ENCODE measurements at regions not wholly inside any gene's neighbourhood (a gene's known extent, or its start where the extent isn't known, plus 50 kb on each side); places are given as distances from the start of the nearest gene placed in this dataset.

DNA sequence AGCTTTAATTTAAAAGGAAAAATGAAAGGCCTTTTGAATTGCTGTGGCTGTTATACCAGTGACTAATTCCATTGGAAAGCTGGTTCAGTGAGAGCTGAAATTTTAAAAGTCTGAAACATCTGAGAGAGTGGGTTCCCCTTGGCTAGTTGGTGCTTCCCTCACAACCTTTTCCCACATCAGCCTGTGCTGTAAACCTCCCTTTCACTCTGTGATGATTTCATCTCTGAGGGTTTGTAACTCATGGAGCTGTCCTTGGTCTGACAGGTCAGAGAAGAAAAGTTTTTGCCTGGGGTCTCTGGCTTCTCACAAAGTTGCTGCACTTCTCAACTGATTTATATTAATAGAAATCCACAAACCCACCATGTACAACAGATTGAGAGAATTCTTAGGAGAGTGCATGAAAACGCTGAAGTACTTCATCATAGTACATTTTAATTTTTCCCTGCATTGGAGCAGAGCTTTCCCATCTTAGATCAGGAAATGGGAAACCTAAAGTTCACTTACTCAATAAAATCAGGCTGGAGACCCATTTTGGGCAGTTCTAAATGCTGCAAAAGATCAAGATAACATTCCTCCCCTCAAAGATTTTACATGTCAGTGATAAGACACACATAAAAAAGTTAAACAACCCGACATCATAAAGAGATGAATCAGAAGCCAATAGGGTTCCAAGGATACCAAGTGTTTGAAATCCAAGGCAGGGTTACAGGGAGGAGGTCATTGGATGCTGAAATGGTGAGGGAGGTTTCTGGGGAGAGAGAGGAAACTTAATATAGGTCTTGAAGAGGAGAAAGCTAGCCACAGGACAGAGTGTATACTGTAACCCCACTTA lies 157.0 kb upstream of the MKLN1 start:
- Histone ChIP-seq H3K4me3 (ENCODE audit: low read length) (no peak overlapping the region), H3K9me3 (ENCODE audit: insufficient read depth, low read depth, low read length) (no peaks in the 10 kb centered on the region), H3K36me3 (ENCODE audit: insufficient read depth, low read length) (no peaks in the 10 kb centered on the region), H3K4me1 (ENCODE audit: insufficient read depth, low read length) (no peaks in the 10 kb centered on the region), H3K27ac (ENCODE audit: low read depth, low read length) (no peak overlapping the region), H3K27me3 (ENCODE audit: insufficient read depth, low read length) (no peaks in the 10 kb centered on the region), H3K9ac (ENCODE audit: low read depth, low read length) (no peak overlapping the region)
- 90% methylated on average over 2 of the region's 2 CpGs for WGBS

DNA sequence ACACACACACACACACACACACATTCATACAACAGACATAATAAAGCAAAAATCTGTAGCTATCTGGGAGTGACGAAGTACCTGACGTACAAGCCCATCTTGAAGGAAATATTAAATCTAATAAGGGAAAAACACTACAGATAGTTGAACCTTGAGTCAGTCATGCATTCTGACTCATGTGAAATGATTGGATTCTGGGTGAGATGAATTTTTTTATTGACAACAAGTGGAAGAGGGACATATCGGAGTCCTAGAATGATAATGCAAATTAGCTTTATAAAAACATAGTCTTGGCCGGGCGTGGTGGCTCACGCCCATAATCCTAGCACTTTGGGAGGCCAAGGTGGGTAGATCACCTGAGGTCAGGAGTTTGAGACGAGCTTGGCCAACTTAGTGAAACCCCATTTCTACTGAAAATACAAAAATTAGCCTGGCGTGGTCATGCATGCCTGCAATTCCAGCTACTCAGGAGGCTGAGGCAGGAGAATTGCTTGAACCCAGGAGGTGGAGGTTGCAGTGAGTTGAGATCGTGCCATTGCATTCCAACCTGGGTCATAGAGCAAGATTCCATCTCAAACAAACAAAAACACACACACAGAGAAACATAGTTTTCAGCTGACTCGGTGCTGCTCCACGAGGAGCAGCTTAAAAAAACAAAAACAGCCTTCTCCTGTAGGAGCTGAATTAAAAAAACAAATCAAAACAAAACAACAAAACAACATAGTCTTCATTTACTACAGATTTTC lies 154.4 kb upstream of the MKLN1 start:
- Histone ChIP-seq H3K27ac (ENCODE audit: low read depth, low read length) (no peak overlapping the region), H3K27me3 (ENCODE audit: insufficient read depth, low read length) (no peaks in the 10 kb centered on the region), H3K9ac (ENCODE audit: low read depth, low read length) (no peak overlapping the region), H3K36me3 (ENCODE audit: insufficient read depth, low read length) (no peaks in the 10 kb centered on the region), H3K9me3 (ENCODE audit: insufficient read depth, low read depth, low read length) (no peaks in the 10 kb centered on the region), H3K4me3 (ENCODE audit: low read length) (no peak overlapping the region), H3K4me1 (ENCODE audit: insufficient read depth, low read length) (no peaks in the 10 kb centered on the region)
- WGBS, result 90% methylated on average over 11 of the region's 11 CpGs

DNA sequence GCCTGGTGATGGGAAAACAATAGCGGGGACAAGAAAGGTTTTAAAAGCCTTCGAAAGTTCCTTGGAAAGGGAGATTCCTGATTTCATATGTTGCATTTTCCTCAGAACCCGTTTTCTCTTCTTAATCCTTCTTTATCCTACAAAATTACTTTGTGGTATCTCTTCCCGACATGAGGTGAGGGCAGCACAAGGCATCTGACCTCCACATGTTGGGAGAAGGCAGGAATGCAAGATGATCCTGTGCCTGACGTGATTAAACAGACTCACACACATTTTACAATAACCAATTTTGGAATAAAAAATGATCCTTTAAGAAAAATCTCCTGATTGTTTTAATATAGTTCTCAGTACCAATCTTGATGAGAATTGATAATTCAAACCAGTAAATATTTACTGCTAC lies 153.3 kb upstream of the MKLN1 start:
- 96% methylated on average over 4 of the region's 5 CpGs for WGBS
- no peak overlapping the region for H3K4me3 ChIP-seq (ENCODE audit: low read length)
- H3K9me3 ChIP-seq (ENCODE audit: insufficient read depth, low read depth, low read length), result no peaks in the 10 kb centered on the region
- H3K36me3 ChIP-seq (ENCODE audit: insufficient read depth, low read length), result no peaks in the 10 kb centered on the region
- H3K27ac ChIP-seq (ENCODE audit: low read depth, low read length), result no peak overlapping the region
- no peak overlapping the region for H3K9ac ChIP-seq (ENCODE audit: low read depth, low read length)
- no peaks in the 10 kb centered on the region for H3K4me1 ChIP-seq (ENCODE audit: insufficient read depth, low read length)
- H3K27me3 ChIP-seq (ENCODE audit: insufficient read depth, low read length), result no peaks in the 10 kb centered on the region

DNA sequence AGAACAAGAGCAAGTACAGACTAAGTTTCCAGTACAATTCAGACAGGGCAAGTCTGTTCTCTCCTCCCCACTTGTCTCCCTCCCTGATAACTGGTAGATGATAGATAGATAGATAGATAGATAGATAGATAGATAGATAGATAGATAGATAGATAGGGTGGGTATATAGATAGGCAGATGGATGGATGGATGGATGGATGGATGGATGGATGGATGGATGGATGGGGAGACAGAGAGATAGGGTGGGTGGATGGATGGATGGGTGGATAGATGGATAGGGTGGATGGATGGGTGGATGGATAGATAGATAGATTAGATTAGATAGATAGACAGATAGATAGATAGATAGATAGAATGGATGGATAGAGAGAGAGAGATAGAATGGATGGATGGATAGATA lies 152.8 kb upstream of the MKLN1 start:
- no peak overlapping the region for H3K9ac ChIP-seq (ENCODE audit: low read depth, low read length)
- no peak overlapping the region for H3K27ac ChIP-seq (ENCODE audit: low read depth, low read length)
- H3K9me3 ChIP-seq (ENCODE audit: insufficient read depth, low read depth, low read length), result no peaks in the 10 kb centered on the region
- no peaks in the 10 kb centered on the region for H3K27me3 ChIP-seq (ENCODE audit: insufficient read depth, low read length)
- H3K36me3 ChIP-seq (ENCODE audit: insufficient read depth, low read length), result no peaks in the 10 kb centered on the region
- H3K4me3 ChIP-seq (ENCODE audit: low read length), result no peak overlapping the region
- H3K4me1 ChIP-seq (ENCODE audit: insufficient read depth, low read length), result no peaks in the 10 kb centered on the region

DNA sequence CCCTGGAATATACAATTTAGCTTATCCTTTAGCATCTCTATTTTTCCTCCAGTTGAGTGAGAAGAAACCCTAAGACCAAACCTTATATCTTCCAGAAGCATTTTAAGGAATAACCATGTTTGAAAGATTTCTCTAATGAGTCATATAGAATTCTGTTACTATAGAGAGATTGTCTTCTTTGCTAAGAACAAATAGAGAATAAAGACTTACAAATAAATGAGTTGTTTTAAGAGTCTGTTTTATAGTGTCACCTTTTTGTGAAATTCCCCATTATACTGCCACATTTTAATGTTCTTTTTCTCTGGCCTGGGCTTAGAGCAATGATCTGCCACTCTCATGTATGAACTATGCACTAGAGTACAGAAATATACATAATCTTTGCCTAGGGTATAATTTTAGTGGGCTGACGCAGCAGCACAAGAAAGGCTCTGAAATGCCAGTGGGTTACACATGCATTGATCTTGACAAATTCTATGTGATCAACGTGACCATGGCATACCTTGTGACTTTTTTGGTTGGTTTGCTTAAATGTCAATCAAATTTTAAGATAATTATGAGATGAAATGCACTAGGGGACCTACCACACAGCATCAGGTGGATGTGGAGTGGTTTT lies 145.1 kb upstream of the MKLN1 start:
- H3K36me3 ChIP-seq (ENCODE audit: insufficient read depth, low read length), result no peaks in the 10 kb centered on the region
- no peaks in the 10 kb centered on the region for H3K27me3 ChIP-seq (ENCODE audit: insufficient read depth, low read length)
- H3K4me3 ChIP-seq (ENCODE audit: low read length), result no peak overlapping the region
- H3K4me1 ChIP-seq (ENCODE audit: insufficient read depth, low read length), result peaks cover 6% of the 10 kb centered on the region; the same call in 1 of the 2 replicates
- H3K9me3 ChIP-seq (ENCODE audit: insufficient read depth, low read depth, low read length), result no peaks in the 10 kb centered on the region
- H3K9ac ChIP-seq (ENCODE audit: low read depth, low read length), result no peak overlapping the region
- no peak overlapping the region for H3K27ac ChIP-seq (ENCODE audit: low read depth, low read length)
- 95% methylated on average over 2 of the region's 2 CpGs for WGBS

DNA sequence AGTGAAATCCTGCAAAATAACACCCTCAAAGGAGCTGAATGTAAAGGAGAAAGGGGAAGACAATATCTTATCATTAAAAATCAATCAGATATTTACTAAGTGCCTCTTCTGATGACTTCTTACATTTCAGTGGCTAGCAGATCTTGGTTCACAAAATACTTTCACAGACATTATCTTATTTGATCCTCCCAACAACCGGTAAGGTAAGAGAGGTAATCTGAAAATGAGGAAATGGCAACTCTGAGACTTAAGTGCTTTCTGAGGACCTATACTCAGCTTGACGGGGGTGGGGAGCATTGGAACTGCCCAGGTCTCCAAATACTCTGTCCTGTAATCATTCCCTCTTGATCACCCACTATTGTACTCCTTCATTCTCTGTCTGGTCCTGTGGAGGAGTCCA lies 144.6 kb upstream of the MKLN1 start:
- Histone ChIP-seq H3K4me3 (ENCODE audit: low read length) (no peak overlapping the region), H3K4me1 (ENCODE audit: insufficient read depth, low read length) (peaks cover 6% of the 10 kb centered on the region; the same call in 1 of the 2 replicates), H3K9me3 (ENCODE audit: insufficient read depth, low read depth, low read length) (no peaks in the 10 kb centered on the region; the same call in 1 of the 2 replicates), H3K27me3 (ENCODE audit: insufficient read depth, low read length) (no peaks in the 10 kb centered on the region), H3K27ac (ENCODE audit: low read depth, low read length) (no peak overlapping the region), H3K9ac (ENCODE audit: low read depth, low read length) (no peak overlapping the region), H3K36me3 (ENCODE audit: insufficient read depth, low read length) (no peaks in the 10 kb centered on the region)
- 91% methylated on average over 2 of the region's 2 CpGs for WGBS

DNA sequence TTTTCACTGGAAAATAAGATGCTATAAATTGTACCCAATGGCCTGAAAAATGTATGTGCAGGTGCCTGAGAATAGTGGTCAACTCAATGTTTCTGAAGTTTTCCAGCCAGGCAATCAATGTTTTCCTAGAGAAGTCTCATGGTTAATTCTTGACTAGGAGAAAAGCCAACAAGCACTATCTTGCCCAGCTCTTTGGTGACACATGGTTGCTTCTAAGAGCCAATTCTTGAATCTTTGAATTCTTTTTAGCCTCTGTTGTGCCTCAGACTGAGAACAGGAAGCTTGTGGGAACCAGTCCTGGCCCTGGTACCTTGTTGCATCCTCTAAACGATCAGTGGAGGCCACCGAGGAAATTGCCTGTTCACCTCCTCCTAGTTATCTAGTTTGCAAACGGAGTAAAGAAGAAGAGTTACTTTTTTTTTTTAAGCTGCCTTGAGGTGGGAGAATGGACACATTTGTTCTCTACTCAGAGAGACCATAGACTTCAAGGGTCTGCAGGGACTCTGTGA lies 144.0 kb upstream of the MKLN1 start:
- peaks cover 6% of the 10 kb centered on the region; the same call in 1 of the 2 replicates for H3K4me1 ChIP-seq (ENCODE audit: insufficient read depth, low read length)
- H3K36me3 ChIP-seq (ENCODE audit: insufficient read depth, low read length), result no peaks in the 10 kb centered on the region
- no peaks in the 10 kb centered on the region for H3K27me3 ChIP-seq (ENCODE audit: insufficient read depth, low read length)
- 81% methylated on average over 3 of the region's 3 CpGs for WGBS
- H3K9ac ChIP-seq (ENCODE audit: low read depth, low read length), result no peak overlapping the region
- no peak overlapping the region for H3K4me3 ChIP-seq (ENCODE audit: low read length)
- no peak overlapping the region for H3K27ac ChIP-seq (ENCODE audit: low read depth, low read length)
- no peaks in the 10 kb centered on the region; the same call in 1 of the 2 replicates for H3K9me3 ChIP-seq (ENCODE audit: insufficient read depth, low read depth, low read length)

DNA sequence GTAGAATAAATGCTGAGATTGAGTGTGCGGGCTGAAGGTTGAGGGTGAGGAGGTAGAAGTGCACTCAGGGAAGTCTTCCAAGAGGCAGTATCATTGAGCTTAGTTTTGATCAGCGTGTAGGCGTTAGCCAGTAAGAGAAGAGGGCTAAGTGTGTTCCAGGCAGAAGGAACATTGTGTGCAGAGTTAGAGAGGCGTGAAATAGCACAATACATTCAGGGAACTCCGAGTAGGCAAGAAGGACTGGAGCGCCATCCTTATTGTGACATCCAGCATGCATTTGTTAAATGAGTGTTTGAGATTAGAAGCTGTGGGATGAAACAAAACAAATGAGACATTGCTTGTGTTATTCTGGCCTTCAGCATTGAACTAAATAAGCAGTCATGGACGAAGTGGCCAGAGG lies 140.9 kb upstream of the MKLN1 start:
- WGBS, result 94% methylated on average over 7 of the region's 7 CpGs
- H3K27me3 ChIP-seq (ENCODE audit: insufficient read depth, low read length), result no peaks in the 10 kb centered on the region
- H3K4me1 ChIP-seq (ENCODE audit: insufficient read depth, low read length), result peaks cover 24% of the 10 kb centered on the region
- no peaks in the 10 kb centered on the region; the same call in 1 of the 2 replicates for H3K9me3 ChIP-seq (ENCODE audit: insufficient read depth, low read depth, low read length)
- H3K36me3 ChIP-seq (ENCODE audit: insufficient read depth, low read length), result no peaks in the 10 kb centered on the region
- H3K4me3 ChIP-seq (ENCODE audit: low read length), result no peak overlapping the region
- no peak overlapping the region for H3K27ac ChIP-seq (ENCODE audit: low read depth, low read length)
- no peak overlapping the region for H3K9ac ChIP-seq (ENCODE audit: low read depth, low read length)

DNA sequence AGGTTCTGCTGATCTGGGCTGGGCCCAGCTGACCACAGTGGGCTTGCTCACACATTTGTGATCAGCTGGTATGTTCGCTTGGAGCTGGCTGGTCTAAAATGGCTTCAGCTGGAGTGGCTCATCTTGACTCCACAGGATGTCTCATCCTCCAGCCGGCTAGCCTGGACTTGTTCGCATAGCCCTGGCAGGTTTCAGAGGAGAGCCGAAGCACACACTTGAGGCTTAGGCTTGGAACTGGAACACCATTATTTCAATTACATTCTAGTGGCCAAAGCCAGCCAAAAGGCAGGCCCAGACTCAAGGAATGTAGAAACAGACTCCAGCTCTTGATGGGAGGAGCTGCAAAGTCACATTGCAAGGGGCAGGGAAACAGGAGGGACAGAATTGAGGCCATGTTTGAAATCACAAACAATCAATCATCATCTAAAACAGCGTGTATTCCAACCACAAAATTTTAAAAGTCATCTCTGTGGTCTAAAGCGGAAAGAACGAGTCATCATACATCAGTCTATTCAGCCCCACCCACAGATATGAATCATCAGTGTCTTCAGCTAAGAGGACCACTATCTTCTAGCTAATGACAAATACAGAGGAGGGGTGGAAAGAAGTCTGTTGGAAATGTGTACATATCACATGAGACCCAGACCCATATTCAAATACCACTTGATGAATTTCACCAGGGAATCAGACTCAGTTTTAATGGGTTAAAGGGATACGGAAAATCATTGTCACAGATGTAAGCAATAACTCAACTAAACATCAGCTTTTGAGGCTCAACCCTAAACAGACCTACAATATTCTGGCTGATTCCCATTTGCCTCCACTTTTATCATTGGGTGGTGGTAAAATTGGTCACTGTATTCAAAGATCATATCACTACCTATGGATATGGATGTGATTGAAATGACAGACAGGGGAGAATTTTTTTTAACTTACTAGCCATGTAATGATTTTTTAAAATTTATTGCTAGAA lies 139.0 kb upstream of the MKLN1 start:
- Histone ChIP-seq H3K9me3 (ENCODE audit: insufficient read depth, low read depth, low read length) (no peaks in the 10 kb centered on the region; the same call in 1 of the 2 replicates), H3K36me3 (ENCODE audit: insufficient read depth, low read length) (no peaks in the 10 kb centered on the region), H3K27me3 (ENCODE audit: insufficient read depth, low read length) (no peaks in the 10 kb centered on the region), H3K27ac (ENCODE audit: low read depth, low read length) (no peak overlapping the region), H3K9ac (ENCODE audit: low read depth, low read length) (no peak overlapping the region), H3K4me3 (ENCODE audit: low read length) (no peak overlapping the region), H3K4me1 (ENCODE audit: insufficient read depth, low read length) (peaks cover 24% of the 10 kb centered on the region)
- 94% methylated on average over 8 of the region's 8 CpGs for WGBS

DNA sequence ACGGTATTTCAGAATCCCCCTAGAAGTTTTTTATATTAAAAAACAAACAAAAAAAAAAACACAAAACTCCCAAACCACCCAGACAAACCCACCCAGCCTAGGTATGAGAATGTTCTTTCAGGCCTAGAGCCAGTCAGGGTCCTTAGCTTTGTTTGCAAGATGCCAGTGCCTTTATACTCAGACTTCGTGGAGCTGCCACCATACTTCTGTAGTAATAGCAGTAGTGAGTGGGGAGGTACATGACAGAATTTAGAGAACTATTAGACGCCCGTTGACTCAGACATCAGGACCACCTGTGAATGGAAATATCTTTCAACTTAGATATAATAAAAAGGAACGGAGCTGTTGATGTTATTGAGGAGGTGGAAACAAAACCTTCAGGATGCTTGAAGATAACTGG lies 138.2 kb upstream of the MKLN1 start:
- WGBS, result 87% methylated on average over 2 of the region's 5 CpGs
- no peaks in the 10 kb centered on the region for H3K27me3 ChIP-seq (ENCODE audit: insufficient read depth, low read length)
- H3K36me3 ChIP-seq (ENCODE audit: insufficient read depth, low read length), result no peaks in the 10 kb centered on the region
- H3K9me3 ChIP-seq (ENCODE audit: insufficient read depth, low read depth, low read length), result no peaks in the 10 kb centered on the region; the same call in 1 of the 2 replicates
- H3K4me3 ChIP-seq (ENCODE audit: low read length), result no peak overlapping the region
- peak overlapping the region; percentile 25; the same call in 1 of the 2 replicates for H3K27ac ChIP-seq (ENCODE audit: low read depth, low read length)
- no peak overlapping the region for H3K9ac ChIP-seq (ENCODE audit: low read depth, low read length)
- peaks cover 18% of the 10 kb centered on the region for H3K4me1 ChIP-seq (ENCODE audit: insufficient read depth, low read length)

Data from HUES64 (cell line).